Stomach (tissue), 4 donors: ENCODE measurements at regions not wholly inside any gene's neighbourhood (a gene's known extent, or its start where the extent isn't known, plus 50 kb on each side); places are given as distances from the start of the nearest gene placed in this dataset.

Experiments
- POLR2AphosphoS5 ChIP-seq, 3 donors: sonication (generic); formaldehyde crosslinking; IDR thresholded peaks; one replicate each; pipeline ENCODE4 v1.6.1; 2016; ENCODE audit warnings: antibody characterized with exemption in 3 of 3
- TF ChIP-seq, protein P1 (sequence below), 7 experiments: fragments of 450-650 bp in 4 of 7; fragments of 200-600 bp in 3 of 7; sonication (generic) in 3 of 7; IDR thresholded peaks; one replicate each; pipeline ENCODE4 v1.5.1; 2016 to 2019; ENCODE audit warnings: antibody characterized with exemption in 7 of 7, control low read depth in 2 of 7, mild to moderate bottlenecking in 1 of 7

DNA sequence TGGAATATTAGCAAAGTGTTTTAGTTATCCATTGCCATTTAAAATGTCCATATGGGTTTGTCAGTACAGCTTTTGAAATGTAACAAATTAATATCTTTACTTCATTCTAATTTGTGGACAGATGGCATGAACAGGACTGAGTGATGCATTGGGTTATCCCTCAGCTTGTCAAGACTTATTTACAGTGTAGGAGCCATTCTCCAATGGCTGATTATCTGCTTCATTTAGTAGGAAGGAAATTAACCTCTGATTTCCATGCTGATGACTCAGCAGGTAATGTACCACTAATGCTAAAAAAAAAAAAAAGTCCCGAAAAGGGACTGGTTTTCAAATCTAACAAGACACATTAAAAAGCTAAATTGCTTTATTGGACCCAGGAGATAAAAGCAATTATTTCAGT lies 1149.0 kb upstream of the USP15 start:
- TF ChIP-seq, protein P1, sequence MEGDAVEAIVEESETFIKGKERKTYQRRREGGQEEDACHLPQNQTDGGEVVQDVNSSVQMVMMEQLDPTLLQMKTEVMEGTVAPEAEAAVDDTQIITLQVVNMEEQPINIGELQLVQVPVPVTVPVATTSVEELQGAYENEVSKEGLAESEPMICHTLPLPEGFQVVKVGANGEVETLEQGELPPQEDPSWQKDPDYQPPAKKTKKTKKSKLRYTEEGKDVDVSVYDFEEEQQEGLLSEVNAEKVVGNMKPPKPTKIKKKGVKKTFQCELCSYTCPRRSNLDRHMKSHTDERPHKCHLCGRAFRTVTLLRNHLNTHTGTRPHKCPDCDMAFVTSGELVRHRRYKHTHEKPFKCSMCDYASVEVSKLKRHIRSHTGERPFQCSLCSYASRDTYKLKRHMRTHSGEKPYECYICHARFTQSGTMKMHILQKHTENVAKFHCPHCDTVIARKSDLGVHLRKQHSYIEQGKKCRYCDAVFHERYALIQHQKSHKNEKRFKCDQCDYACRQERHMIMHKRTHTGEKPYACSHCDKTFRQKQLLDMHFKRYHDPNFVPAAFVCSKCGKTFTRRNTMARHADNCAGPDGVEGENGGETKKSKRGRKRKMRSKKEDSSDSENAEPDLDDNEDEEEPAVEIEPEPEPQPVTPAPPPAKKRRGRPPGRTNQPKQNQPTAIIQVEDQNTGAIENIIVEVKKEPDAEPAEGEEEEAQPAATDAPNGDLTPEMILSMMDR (IDR thresholded peaks at IDR 0.05) = no peak
- no peak for TF ChIP-seq POLR2AphosphoS5 (IDR thresholded peaks at IDR 0.05)
